Endothelial cell of umbilical vein (primary cell): ENCODE measurements at regions not wholly inside any gene's neighbourhood (a gene's known extent, or its start where the extent isn't known, plus 50 kb on each side); places are given as distances from the start of the nearest gene placed in this dataset.

ENCODE experiments used
- BruUV-seq: library from RNA; stranded (reverse); fragments of 400-500 nt; replicated peaks from 2 replicates; lab custom pipeline; 2021; lab: Mats Ljungman, UMichigan
- CTCF ChIA-PET: fragments of 300-600, 350-600 bp; sonication (Branson Sonifier 250); formaldehyde crosslinking; loops from one replicate; lab custom pipeline; 2021; ENCODE audit warnings: antibody characterized with exemption, inconsistent platforms; lab: Charles Lee
- POLR2A ChIA-PET: fragments of 300-600, 350-600 bp; sonication (Branson Sonifier 250); formaldehyde crosslinking; loops from one replicate; lab custom pipeline; 2021; ENCODE audit warnings: antibody characterized with exemption, inconsistent platforms; lab: Charles Lee
- DNase-seq: peaks from one replicate; pipeline ENCODE4 v3.0.0-alpha.2; 2011; ENCODE audit warnings: low read depth, low spot score
- FAIRE-seq: peaks from 2 replicates; lab custom pipeline; 2011; peaks lifted over from hg19 to GRCh38; lab: Jason Lieb, UNC
- H2AFZ ChIP-seq: 2 replicates; pipeline ENCODE4 v1.6.0; 2012; ENCODE audit warnings: low read depth, low read length, control low read depth, inconsistent platforms
- H3K27ac ChIP-seq: 2 replicates; pipeline ENCODE4 v1.5.1; 2011; ENCODE audit warnings: low read depth, mild to moderate bottlenecking, control low read depth, low read length, moderate library complexity; ENCODE audit not compliant: insufficient read depth
- H3K27me3 ChIP-seq, 2 experiments: 2 replicates each; pipeline versions ENCODE4 v1.6.0 to v1.6.1; 2011; ENCODE audit warnings: low read length in 2 of 2, mixed read lengths in 1 of 2; ENCODE audit not compliant: control insufficient read depth in 2 of 2, insufficient read depth in 2 of 2
- H3K36me3 ChIP-seq, 2 experiments: 2 replicates in 1 of 2; 3 replicates in 1 of 2; pipeline ENCODE4 v1.5.1; 2011; ENCODE audit warnings: low read length in 2 of 2, mild to moderate bottlenecking in 1 of 2, moderate library complexity in 1 of 2; ENCODE audit not compliant: control insufficient read depth in 2 of 2, insufficient read depth in 2 of 2; ENCODE audit errors: extremely low read depth in 1 of 2
- H3K4me1 ChIP-seq: 3 replicates; pipeline ENCODE4 v1.5.1; 2011; ENCODE audit warnings: mild to moderate bottlenecking, low read length; ENCODE audit not compliant: control insufficient read depth, insufficient read depth; ENCODE audit errors: extremely low read depth
- H3K4me2 ChIP-seq: 2 replicates; pipeline ENCODE4 v1.6.1; 2011; ENCODE audit warnings: low read length, control low read depth, mixed read lengths; ENCODE audit not compliant: insufficient read depth
- H3K4me3 ChIP-seq, 3 experiments: fragments of 200-600 bp in 1 of 3; sonication (generic), shearing (Covaris generic) in 1 of 3; replicated peaks in 1 of 3; 2 replicates each; pipeline ENCODE4 v1.5.1; 2011 to 2016; ENCODE audit warnings: control low read depth in 3 of 3, low read length in 3 of 3, mild to moderate bottlenecking in 2 of 3, inconsistent platforms in 1 of 3, low read depth in 1 of 3, moderate library complexity in 1 of 3; ENCODE audit not compliant: insufficient read depth in 1 of 3
- H3K79me2 ChIP-seq: 2 replicates; pipeline ENCODE4 v1.6.0; 2012; ENCODE audit warnings: low read length, inconsistent platforms; ENCODE audit not compliant: control insufficient read depth, insufficient read depth
- H3K9ac ChIP-seq: replicated peaks from 2 replicates; pipeline ENCODE3; 2011; ENCODE audit warnings: low read length, control low read depth; ENCODE audit not compliant: insufficient read depth; ENCODE audit errors: extremely low read depth
- H3K9me1 ChIP-seq: replicated peaks from 3 replicates; pipeline ENCODE4 v1.6.0; 2011; ENCODE audit warnings: mild to moderate bottlenecking, low read length; ENCODE audit not compliant: control insufficient read depth, insufficient read depth; ENCODE audit errors: extremely low read depth
- H3K9me3 ChIP-seq: replicated peaks from 2 replicates; pipeline ENCODE4 v1.5.1; 2012; ENCODE audit warnings: low read length, inconsistent platforms; ENCODE audit not compliant: control insufficient read depth, insufficient read depth
- H4K20me1 ChIP-seq: replicated peaks from 2 replicates; pipeline ENCODE3; 2011; ENCODE audit warnings: mild to moderate bottlenecking, low read length; ENCODE audit not compliant: control insufficient read depth, insufficient read depth; ENCODE audit errors: extremely low read depth
- EZH2 ChIP-seq: IDR thresholded peaks from 2 replicates; pipeline ENCODE4 v1.6.1; 2012; ENCODE audit warnings: borderline replicate concordance, low read depth, mild to moderate bottlenecking, moderate library complexity, low read length, inconsistent platforms; ENCODE audit not compliant: severe bottlenecking
- FOS ChIP-seq: IDR thresholded peaks from 2 replicates; pipeline ENCODE4 v1.6.1; 2011; ENCODE audit warnings: mild to moderate bottlenecking, low read length, moderate library complexity, borderline replicate concordance; ENCODE audit not compliant: insufficient read depth
- GATA2 ChIP-seq: IDR thresholded peaks from 2 replicates; pipeline ENCODE4 v1.7.0; 2011; ENCODE audit warnings: low read depth, mild to moderate bottlenecking, moderate library complexity, mixed read lengths, low read length; ENCODE audit not compliant: insufficient read length, insufficient read depth
- JUN ChIP-seq: IDR thresholded peaks from 2 replicates; pipeline ENCODE4 v1.6.1; 2011; ENCODE audit warnings: borderline replicate concordance, low read depth; ENCODE audit not compliant: insufficient read length, insufficient read depth
- MAX ChIP-seq: IDR thresholded peaks from 2 replicates; pipeline ENCODE4 v1.6.1; 2011; ENCODE audit not compliant: insufficient read depth, insufficient read length
- MYC ChIP-seq: IDR thresholded peaks from one replicate; pipeline ENCODE4 v1.6.1; 2011; ENCODE audit warnings: mild to moderate bottlenecking, low read depth, low read length
- POLR2A ChIP-seq: IDR thresholded peaks from 2 replicates; pipeline ENCODE4 v1.6.1; 2012; ENCODE audit warnings: low read depth, mild to moderate bottlenecking, control low read depth, low read length
- POLR2AphosphoS5 ChIP-seq: IDR thresholded peaks from 2 replicates; pipeline ENCODE4 v1.6.1; 2012; ENCODE audit warnings: low read depth, mild to moderate bottlenecking, control low read depth, low read length, moderate library complexity; ENCODE audit not compliant: insufficient read depth
- dilution Hi-C: fragments of 300-500 bp; cut with MboI; formaldehyde crosslinking; loops from one replicate; pipeline ENCODE4 v1.15.0; 2019; ENCODE audit warnings: low sequenced_read_pairs; ENCODE audit not compliant: extremely low pct_ligation_motif_present
- intact Hi-C: fragments of 100-400 bp; cut with micrococcal nuclease; formaldehyde crosslinking; loops from one replicate; pipeline ENCODE4 v1.10.0; 2022
- TF ChIP-seq, protein P1 (sequence below), 2 donors: IDR thresholded peaks; 1 replicate in 1 of 2; 2 replicates in 1 of 2; pipeline ENCODE4 v1.5.1; 2011; ENCODE audit warnings: low read length in 2 of 2, mild to moderate bottlenecking in 2 of 2, moderate library complexity in 2 of 2, control low read depth in 1 of 2, inconsistent platforms in 1 of 2, low read depth in 1 of 2; ENCODE audit not compliant: insufficient read depth in 1 of 2; ENCODE audit errors: extremely low read depth in 1 of 2

DNA sequence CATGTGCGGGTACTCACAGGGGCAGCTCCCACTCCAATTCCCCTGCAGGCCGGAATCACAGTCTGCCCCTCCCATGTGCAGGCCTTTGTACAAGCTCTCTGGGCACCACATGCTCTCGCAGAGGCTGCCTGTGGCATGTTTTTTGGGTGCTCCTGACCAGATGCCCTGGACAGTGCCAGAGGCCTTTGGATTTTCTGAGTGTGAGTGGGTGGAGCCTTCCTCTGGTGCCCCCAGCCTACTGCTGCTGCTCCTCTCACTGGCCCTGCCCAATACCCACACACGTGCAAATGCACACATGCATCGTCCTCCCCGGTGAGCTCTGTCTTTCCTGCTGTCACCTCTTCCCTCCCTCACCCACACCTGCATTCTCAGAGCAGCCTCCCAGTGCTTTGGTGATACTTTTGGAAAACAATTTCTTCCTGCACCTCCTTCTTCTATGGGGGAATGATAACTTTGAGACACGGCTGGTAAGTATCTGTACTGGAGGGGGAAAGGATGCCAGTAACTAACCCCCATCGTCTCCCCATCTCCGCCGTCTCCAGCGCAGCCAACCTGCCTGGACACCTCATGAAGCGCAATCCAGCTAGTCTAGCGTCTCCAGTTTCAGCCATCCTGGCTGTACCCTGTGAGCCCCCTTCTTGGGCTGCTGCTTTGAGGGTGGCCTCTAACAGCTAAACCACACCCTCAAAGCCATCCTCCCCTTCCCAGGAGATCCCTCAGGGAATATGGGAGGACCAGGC, 229.4 kb upstream of the TOPAZ1 start:
- H3K79me2 ChIP-seq: no peaks in the 10 kb centered on the region
- no peak for TF ChIP-seq POLR2A
- TF ChIP-seq, protein P1, sequence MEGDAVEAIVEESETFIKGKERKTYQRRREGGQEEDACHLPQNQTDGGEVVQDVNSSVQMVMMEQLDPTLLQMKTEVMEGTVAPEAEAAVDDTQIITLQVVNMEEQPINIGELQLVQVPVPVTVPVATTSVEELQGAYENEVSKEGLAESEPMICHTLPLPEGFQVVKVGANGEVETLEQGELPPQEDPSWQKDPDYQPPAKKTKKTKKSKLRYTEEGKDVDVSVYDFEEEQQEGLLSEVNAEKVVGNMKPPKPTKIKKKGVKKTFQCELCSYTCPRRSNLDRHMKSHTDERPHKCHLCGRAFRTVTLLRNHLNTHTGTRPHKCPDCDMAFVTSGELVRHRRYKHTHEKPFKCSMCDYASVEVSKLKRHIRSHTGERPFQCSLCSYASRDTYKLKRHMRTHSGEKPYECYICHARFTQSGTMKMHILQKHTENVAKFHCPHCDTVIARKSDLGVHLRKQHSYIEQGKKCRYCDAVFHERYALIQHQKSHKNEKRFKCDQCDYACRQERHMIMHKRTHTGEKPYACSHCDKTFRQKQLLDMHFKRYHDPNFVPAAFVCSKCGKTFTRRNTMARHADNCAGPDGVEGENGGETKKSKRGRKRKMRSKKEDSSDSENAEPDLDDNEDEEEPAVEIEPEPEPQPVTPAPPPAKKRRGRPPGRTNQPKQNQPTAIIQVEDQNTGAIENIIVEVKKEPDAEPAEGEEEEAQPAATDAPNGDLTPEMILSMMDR (IDR thresholded peaks at IDR 0.05; ENCODE audit: extremely low read depth in 1 of 2, insufficient read depth in 1 of 2, low read depth in 1 of 2, low read length in 2 of 2): no peak
- no peak for TF ChIP-seq MAX
- no peak for TF ChIP-seq EZH2
- no peak for TF ChIP-seq GATA2
- no peak for TF ChIP-seq MYC
- no peak for TF ChIP-seq FOS
- TF ChIP-seq POLR2AphosphoS5: no peak
- no peak for TF ChIP-seq JUN
- dilution Hi-C loops: no loop called here
- H3K9ac ChIP-seq: no peak overlapping the region
- no peaks in the 10 kb centered on the region for H4K20me1 ChIP-seq
- POLR2A ChIA-PET: no interaction called here
- BruUV-seq: no TSS peak
- H3K9me1 ChIP-seq: no peaks in the 10 kb centered on the region
- H2AFZ ChIP-seq: no peak overlapping the region
- no peak overlapping the region for H3K4me3 ChIP-seq
- DNase-seq (no peak), FAIRE-seq (no peak)
- no peaks in the 10 kb centered on the region for H3K9me3 ChIP-seq
- CTCF ChIA-PET: no interaction called here
- no peak overlapping the region for H3K27ac ChIP-seq
- no peaks in the 10 kb centered on the region for H3K4me1 ChIP-seq
- intact Hi-C loops: no loop called here
- no peaks in the 10 kb centered on the region for H3K27me3 ChIP-seq
- no peaks in the 10 kb centered on the region for H3K36me3 ChIP-seq
- H3K4me2 ChIP-seq: no peak overlapping the region
